Middle frontal gyrus (tissue), 1 donor: ENCODE measurements at regions not wholly inside any gene's neighbourhood (a gene's known extent, or its start where the extent isn't known, plus 50 kb on each side); places are given as distances from the start of the nearest gene placed in this dataset.

Source experiments
- DNase-seq: peaks from one replicate; pipeline ENCODE4 v3.0.0-alpha.2; 2015; ENCODE audit warnings: low spot score; ENCODE audit errors: extremely low spot score

DNA sequence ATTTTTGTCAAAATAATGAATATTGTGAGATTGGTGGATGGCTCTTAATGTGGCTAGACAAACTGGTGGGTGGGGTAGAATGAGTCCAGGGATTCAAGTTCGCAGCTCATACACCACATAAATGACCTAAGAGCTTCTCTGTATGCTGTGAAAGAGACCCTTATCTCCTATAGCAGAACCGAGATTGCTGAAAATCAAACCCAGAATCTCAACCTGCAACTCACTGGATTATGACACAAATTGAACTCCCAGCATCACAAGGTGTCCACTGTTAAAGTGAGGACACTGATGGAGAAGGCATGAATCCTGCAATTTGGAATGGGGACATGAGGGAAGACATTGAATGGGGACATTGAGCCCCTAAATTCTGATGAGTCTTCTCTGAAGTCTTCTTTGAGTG, 51.3 kb upstream of the CNKSR3 start:
- no peak for DNase-seq

- DNase-seq: no peak
These were observed 54.8 kb upstream of the CNKSR3 start for GRCh38 chr6:154565331-154565730.

GRCh38 chr6:154566866-154567265, 56.4 kb upstream of the CNKSR3 start:
- DNase-seq: no peak

- no peak for DNase-seq
These were observed 57.3 kb upstream of the CNKSR3 start for GRCh38 chr6:154567695-154568220.

DNA sequence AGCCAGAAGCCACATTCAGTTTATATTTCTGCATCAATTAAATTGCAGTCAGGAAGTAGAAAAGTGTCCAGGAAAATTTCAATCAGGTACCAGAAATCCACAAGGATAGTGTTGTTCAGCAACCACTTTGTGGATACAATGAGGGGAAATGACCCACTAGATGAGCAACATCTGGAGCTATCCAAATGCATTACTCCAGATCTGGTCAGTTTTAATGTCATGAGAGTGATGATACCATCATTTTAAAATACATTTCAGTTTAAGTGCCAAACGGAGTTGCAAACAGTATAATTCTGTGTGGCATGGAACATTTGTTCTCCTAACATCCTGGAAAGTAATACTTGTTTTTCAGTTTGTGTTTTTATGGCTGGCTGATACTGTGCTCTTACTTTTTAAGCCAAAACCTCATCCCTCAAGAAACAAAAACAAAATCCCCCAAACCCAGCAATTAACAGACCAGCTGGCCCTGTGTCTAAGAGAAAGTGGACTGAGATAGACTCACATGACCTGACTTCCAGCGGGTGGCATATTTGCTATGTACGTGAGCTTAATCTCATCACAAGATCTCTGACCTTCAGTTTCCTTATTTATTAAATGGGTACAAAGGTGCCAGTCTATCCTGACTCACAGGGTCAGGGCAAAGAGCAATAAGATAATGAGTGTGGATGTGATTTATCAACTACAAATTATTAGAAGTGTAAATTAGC, 58.8 kb upstream of the CNKSR3 start:
- no peak for DNase-seq

GRCh38 chr6:154570505-154570904, 60.0 kb upstream of the CNKSR3 start:
- no peak for DNase-seq

GRCh38 chr6:154572556-154572955, 62.1 kb upstream of the CNKSR3 start:
- DNase-seq: no peak

DNA sequence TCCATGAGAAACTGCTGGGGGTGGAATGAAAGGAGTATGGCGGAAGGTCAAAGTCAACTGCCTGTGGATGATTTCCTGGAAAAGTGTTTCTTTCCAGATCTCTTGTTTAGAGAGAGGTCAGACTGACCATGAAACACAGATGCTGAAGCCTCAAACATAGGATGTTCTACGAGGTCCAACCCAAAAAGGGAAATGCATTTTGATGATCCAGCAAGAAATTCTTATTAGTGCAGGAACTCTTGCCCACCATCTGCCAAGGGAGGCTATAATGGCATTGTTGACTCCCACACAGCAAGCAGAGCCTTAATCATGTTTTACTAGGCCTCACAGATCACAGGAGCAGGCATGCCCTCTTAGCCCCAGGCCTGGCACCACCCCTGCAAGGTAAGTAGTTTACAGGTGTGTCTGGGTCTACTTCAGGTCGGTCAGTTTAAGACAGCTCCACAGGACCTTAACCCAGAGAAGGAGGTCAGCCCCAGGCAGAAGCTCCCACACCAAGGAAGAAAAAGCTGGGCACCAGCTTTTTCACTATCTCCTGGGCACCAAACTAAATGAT, 67.6 kb upstream of the CNKSR3 start:
- DNase-seq: no peak

- DNase-seq: no peak
These were observed 68.6 kb upstream of the CNKSR3 start for GRCh38 chr6:154579046-154579445.

DNA sequence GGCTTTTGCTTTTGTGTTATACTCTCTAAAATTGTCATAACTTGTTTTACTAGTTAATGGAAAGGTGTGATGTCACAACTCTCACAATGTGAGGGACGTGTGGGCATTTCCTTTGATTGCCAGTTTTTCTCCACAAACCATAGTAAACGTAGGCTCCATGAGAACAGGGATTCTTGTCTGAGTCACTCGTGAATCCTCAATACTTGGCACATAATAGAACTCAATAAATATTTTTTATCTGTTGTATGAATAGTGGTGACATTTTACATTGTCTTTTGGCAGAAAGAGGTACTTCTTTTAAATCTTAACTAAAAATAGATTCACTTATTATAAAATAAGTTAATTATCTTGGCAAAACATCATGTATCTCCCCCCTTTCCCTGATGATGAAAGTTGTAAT, 69.0 kb upstream of the CNKSR3 start:
- DNase-seq: no peak

GRCh38 chr6:154580397-154581135, 70.1 kb upstream of the CNKSR3 start:
- DNase-seq: no peak

- no peak for DNase-seq
These were observed 72.2 kb upstream of the CNKSR3 start for GRCh38 chr6:154582696-154583095.

- no peak for DNase-seq
These were observed 73.2 kb upstream of the CNKSR3 start for GRCh38 chr6:154583546-154584188.

DNA sequence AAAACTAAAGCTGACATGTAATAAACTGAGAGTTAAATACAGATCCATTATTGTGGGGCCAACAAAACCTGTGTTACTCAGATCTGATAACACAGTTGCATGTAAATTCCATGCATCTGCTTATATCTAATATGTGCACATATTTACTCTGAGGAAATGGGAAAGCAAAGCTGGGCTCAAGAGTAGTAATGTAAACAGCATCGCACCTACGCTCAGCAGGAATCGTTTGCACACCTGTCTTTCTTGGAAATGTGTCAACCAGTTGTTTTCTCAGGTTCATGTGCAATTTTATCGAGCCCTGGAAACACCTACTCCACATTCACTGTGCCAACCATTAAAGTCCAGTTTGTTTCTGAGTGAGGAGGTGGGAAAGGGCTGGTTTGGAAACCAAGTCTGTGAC, 80.3 kb upstream of the CNKSR3 start:
- no peak for DNase-seq

DNA sequence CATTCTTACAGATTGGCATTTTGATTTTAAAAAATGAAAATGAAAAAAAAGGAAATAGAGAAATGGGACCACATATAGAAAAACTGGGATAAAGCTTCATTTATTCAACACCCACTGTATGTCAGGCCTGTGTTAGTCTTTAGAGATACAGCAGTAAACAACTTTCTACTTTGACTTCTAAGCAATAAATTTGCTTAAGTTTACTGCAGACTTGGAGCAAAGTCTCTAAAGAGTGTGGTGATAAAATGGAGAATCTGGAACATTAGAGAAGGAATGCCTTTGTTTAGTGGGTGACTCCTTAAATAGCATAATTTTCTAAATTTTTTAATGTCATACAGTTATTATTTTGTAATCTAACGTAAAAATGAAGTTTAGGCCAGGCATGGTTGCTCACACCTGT, 80.7 kb upstream of the CNKSR3 start:
- no peak for DNase-seq

GRCh38 chr6:154592199-154592860, 81.8 kb upstream of the CNKSR3 start:
- DNase-seq: no peak

GRCh38 chr6:154593122-154593521, 82.6 kb upstream of the CNKSR3 start:
- DNase-seq: no peak

- no peak for DNase-seq
These were observed 84.2 kb upstream of the CNKSR3 start for GRCh38 chr6:154594496-154595198.

- DNase-seq: no peak
These were observed 85.1 kb upstream of the CNKSR3 start for GRCh38 chr6:154595538-154595937.

- DNase-seq: no peak
These were observed 85.5 kb upstream of the CNKSR3 start for GRCh38 chr6:154596009-154596408.

- no peak for DNase-seq
These were observed 86.2 kb upstream of the CNKSR3 start for GRCh38 chr6:154596701-154597100.
